ENCODE measurements at regions not wholly inside any gene's neighbourhood (a gene's known extent, or its start where the extent isn't known, plus 50 kb on each side); places are given as distances from the start of the nearest gene placed in this dataset.

DNA sequence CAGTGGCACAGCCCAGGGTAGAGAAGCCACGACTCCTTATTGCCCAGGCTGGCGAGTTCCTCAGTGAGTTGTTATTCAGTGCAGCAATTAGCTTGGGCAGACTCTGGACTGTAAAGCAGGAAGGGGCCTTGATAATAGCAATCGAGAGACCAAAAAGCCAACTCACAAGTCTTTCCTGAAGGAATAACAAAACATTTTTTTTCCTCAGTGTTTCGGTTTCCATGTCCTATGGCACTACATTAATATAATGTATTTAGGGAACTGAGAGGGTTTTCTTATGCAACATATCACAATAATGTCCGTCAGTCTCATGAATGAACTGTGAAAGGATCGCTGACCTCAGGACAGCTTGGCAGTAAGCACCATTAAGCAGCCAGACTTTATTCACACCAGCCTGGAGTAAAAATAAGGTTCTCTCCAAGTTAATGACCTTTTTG is 248.9 kb upstream of the TBL1XR1 start:
- no peak for DNase-seq (ENCODE audit: low read depth)
- no peak overlapping the region for H3K4me3 ChIP-seq (ENCODE audit: low read length)
- TF ChIP-seq, protein P1, sequence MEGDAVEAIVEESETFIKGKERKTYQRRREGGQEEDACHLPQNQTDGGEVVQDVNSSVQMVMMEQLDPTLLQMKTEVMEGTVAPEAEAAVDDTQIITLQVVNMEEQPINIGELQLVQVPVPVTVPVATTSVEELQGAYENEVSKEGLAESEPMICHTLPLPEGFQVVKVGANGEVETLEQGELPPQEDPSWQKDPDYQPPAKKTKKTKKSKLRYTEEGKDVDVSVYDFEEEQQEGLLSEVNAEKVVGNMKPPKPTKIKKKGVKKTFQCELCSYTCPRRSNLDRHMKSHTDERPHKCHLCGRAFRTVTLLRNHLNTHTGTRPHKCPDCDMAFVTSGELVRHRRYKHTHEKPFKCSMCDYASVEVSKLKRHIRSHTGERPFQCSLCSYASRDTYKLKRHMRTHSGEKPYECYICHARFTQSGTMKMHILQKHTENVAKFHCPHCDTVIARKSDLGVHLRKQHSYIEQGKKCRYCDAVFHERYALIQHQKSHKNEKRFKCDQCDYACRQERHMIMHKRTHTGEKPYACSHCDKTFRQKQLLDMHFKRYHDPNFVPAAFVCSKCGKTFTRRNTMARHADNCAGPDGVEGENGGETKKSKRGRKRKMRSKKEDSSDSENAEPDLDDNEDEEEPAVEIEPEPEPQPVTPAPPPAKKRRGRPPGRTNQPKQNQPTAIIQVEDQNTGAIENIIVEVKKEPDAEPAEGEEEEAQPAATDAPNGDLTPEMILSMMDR (conservative IDR thresholded peaks at IDR 0.05; ENCODE audit: low read length): no peak

DNA sequence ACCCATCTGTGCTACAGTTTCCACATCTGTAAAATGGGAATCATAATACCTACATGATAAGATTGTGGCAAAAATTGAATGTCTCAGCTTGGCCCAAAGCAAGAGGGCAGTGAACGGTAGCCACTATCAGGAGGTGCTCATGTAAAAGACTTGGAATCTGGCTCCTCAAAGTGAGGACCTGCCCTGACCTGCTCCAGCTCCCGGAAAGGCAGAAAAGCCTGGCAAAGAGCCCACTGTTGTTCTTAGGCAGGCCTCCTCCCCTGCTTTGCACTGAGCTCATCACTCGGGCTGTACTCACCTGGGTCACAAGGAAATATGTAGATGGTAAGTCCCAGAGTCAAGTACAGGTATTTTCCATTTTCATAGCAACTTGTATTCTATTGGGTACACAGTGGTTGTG is 250.7 kb upstream of the TBL1XR1 start:
- no peak overlapping the region for H3K4me3 ChIP-seq (ENCODE audit: low read length)
- TF ChIP-seq, protein P1 (conservative IDR thresholded peaks at IDR 0.05; ENCODE audit: low read length): no peak
- DNase-seq (ENCODE audit: low read depth): no peak

DNA sequence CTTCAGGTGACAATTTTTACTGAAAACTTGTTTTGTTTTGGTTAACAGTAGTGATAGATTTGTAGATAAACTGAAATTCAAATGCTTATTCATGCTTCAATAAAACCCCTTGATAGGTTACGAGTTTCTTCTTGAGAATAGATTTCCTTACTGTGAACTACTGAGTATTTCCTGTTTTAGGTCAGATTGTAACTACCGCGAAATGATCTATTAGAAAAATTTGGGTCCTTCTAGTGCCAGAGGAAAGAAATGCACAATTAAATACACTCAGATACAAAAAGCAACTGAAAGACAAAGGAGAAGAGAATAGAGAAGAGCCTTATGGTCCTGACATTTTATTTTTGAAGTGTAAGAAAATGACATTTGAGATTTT is 251.7 kb upstream of the TBL1XR1 start:
- no peak for DNase-seq (ENCODE audit: low read depth)
- H3K4me3 ChIP-seq (ENCODE audit: low read length): no peak overlapping the region
- TF ChIP-seq, protein P1 (conservative IDR thresholded peaks at IDR 0.05; ENCODE audit: low read length): no peak

DNA sequence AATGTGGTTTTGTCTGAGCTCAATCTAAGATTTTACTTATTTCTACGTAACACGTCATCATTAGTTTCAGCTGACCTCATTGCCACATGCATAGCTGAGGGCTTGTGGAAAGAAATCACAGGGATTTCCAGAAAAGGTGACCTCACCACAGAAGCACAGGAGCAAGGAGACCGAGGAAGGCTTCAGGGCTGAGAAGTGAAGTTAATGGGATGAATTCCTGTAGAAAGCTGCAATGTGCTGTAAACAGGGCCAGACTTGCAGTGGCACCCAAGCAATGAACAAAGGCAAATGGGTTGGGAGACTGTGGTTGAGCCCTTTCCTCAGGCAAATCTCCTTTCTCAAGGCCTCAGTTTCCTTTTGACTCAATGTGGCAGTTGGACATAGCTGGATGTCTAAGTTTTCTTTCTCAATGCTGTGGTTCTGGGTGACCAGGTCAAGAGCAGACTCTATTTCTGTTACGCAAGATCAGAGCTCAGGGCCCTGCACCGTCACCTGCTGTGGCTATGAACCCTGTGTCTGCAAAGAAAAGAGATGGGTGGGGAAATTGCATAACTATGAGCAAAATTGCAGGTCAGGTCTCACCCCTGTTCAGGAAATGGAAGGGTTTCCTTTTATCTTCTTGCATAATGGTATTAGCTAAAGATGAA is 252.2 kb upstream of the TBL1XR1 start:
- DNase-seq (ENCODE audit: low read depth): no peak
- H3K4me3 ChIP-seq (ENCODE audit: low read length): no peak overlapping the region
- TF ChIP-seq, protein P1 (conservative IDR thresholded peaks at IDR 0.05; ENCODE audit: low read length): no peak

DNA sequence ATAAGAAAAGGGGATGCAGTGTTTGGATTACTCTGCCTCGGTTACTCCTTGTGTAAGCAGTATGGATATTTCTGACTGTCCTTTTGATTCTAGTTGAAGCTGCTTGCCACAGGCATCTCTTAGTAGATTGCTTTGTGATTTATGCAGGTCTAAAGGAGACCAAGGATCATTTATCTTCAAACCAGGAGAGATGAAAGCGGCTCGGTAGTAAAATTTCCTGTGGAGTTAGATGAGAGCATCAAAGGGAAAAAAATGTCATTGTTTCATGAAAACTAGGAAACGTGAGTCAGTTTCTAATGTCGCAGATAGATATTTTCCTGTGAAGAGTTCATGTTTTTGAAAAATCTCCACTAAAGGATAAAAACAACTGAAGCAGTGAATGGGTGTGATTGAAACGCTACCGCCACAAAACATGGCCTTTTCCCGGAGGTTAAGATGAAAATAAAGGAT is 254.0 kb upstream of the TBL1XR1 start:
- H3K4me3 ChIP-seq (ENCODE audit: low read length): no peak overlapping the region
- DNase-seq (ENCODE audit: low read depth): no peak
- TF ChIP-seq, protein P1 (conservative IDR thresholded peaks at IDR 0.05; ENCODE audit: low read length): no peak

DNA sequence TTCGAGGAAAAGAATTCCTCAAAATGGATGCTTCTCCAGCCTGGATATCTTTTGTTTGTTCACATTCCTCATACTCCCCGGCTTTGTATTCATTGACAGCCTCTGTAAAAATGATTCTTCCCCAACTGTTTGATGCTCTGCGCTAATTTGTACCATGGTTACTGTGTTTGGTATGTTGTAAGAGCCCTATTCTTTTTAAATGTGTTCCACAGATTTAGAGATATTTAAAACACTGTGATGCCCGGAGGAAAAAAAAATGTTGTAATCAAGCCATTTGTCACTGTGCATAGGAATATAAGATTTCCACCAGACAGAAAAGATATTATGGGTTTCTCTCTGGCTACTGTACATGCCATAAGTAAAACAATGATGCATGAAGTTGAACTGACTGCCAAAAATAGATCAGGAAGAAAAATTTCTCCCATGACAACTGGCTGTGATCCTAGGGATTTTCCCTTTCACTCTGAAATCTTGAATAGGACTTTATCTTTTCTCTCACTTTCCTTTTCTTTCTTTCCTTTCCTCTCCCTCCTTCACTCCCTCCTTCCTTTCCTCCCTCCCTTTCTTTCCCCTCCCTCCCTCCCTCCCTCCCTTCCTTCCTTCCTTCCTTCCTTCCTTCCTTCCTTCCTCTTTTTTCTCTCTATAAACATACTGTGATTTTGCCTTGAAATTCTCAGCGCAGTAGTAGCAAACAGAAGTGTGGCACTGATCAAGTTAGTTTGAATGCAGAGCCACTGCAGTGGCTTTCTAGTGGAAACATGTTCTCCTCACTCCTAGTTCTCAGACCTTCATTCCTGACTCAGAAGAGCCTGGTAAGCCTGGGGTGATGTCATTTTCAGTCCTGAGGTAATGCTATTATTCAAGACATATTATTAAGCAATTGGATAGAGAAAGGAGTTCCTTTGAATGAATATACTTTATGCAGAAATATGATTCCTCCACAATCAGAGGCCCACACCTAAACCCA is 254.9 kb upstream of the TBL1XR1 start:
- peak; percentile 93 for DNase-seq (ENCODE audit: low read depth)
- TF ChIP-seq, protein P1 (conservative IDR thresholded peaks at IDR 0.05; ENCODE audit: low read length): no peak
- no peak overlapping the region for H3K4me3 ChIP-seq (ENCODE audit: low read length)

All from AG10803 (cell line).